ENCODE measurements at regions not wholly inside any gene's neighbourhood (a gene's known extent, or its start where the extent isn't known, plus 50 kb on each side); places are given as distances from the start of the nearest gene placed in this dataset.

- TF ChIP-seq ZNF462 (CRISPR knock-in tag; IDR thresholded peaks at IDR 0.05), result no peak
- no peak for TF ChIP-seq EZH2phosphoT487 (IDR thresholded peaks at IDR 0.05; ENCODE audit: unreplicated experiment)
- no peak for TF ChIP-seq CREB1 (CRISPR knock-in tag; IDR thresholded peaks at IDR 0.05; ENCODE audit: low read depth)
- no peak for TF ChIP-seq CTCF (conservative IDR thresholded peaks at IDR 0.05; ENCODE audit: low read depth in 2 of 2)
Measured at GRCh38 chr6:13870214-13870830, 54.4 kb upstream of the RNF182 start (continued).

- ATAC-seq (no peak), DNase-seq (ENCODE audit: low spot score) (no peak)
- Histone ChIP-seq H4K20me1 (replicated peaks; ENCODE audit: insufficient read depth) (no peaks in the 10 kb centered on the region), H3K27ac (ENCODE audit: low read depth) (no peak overlapping the region), H3K79me2 (replicated peaks; ENCODE audit: insufficient read depth) (no peaks in the 10 kb centered on the region), H3K9me2 (ENCODE audit: insufficient read depth) (no peaks in the 10 kb centered on the region), H3K4me3 (no peak overlapping the region), H3K27me3 (ENCODE audit: insufficient read depth) (peaks cover 9% of the 10 kb centered on the region), H3F3A (replicated peaks; ENCODE audit: low read depth) (peaks cover 5% of the 10 kb centered on the region; the same call in 1 of the 2 replicates), H3K4me2 (no peak overlapping the region), H3K36me3 (ENCODE audit: insufficient read depth) (no peaks in the 10 kb centered on the region), H2AFZ (no peak overlapping the region), H3K4me1 (ENCODE audit: insufficient read depth) (peaks cover 6% of the 10 kb centered on the region)
- H3K4me1 Mint-ChIP-seq, result peaks cover 6% of the 10 kb centered on the region
- H3K27me3 Mint-ChIP-seq (ENCODE audit: insufficient read depth, low read depth, poor library complexity), result peaks cover 15% of the 10 kb centered on the region
- no peak overlapping the region for H3K4me3 Mint-ChIP-seq
- H3K36me3 Mint-ChIP-seq (ENCODE audit: low read depth), result no peaks in the 10 kb centered on the region
- H3K9me3 Mint-ChIP-seq, result no peaks in the 10 kb centered on the region
- H3K27ac Mint-ChIP-seq, result no peak overlapping the region
- TF ChIP-seq EZH2 (IDR thresholded peaks at IDR 0.05; ENCODE audit: low read depth, unreplicated experiment) (no peak), STAT1 (IDR thresholded peaks at IDR 0.05; ENCODE audit: unreplicated experiment) (no peak), POLR2AphosphoS5 (IDR thresholded peaks at IDR 0.05; ENCODE audit: low read depth) (no peak), REST (IDR thresholded peaks at IDR 0.05; ENCODE audit: unreplicated experiment) (no peak), NANOG (IDR thresholded peaks at IDR 0.05; ENCODE audit: borderline replicate concordance) (no peak), JUNB (IDR thresholded peaks at IDR 0.05; ENCODE audit: unreplicated experiment) (no peak), ZNF331 (CRISPR knock-in tag; IDR thresholded peaks at IDR 0.05; ENCODE audit: low read depth) (no peak), ETS1 (IDR thresholded peaks at IDR 0.05) (no peak)
Measured at GRCh38 chr6:13868236-13868635, 53.9 kb upstream of the MCUR1 start.
